Esophagus squamous epithelium (tissue), 4 donors: ENCODE measurements at regions not wholly inside any gene's neighbourhood (a gene's known extent, or its start where the extent isn't known, plus 50 kb on each side); places are given as distances from the start of the nearest gene placed in this dataset.

Source experiments
- POLR2A ChIP-seq, 4 donors: fragments of 450-650 bp; IDR thresholded peaks; one replicate each; pipeline ENCODE4 v1.6.1; 2017; ENCODE audit warnings: antibody characterized with exemption in 4 of 4, mild to moderate bottlenecking in 4 of 4, moderate library complexity in 3 of 4
- TF ChIP-seq, protein P1 (sequence below), 6 experiments: fragments of 450-650 bp in 4 of 6; fragments of 200-600 bp in 2 of 6; sonication (generic) in 2 of 6; IDR thresholded peaks; one replicate each; pipeline ENCODE4 v1.5.1; 2016 to 2019; ENCODE audit warnings: antibody characterized with exemption in 6 of 6, mild to moderate bottlenecking in 4 of 6, moderate library complexity in 4 of 6

DNA sequence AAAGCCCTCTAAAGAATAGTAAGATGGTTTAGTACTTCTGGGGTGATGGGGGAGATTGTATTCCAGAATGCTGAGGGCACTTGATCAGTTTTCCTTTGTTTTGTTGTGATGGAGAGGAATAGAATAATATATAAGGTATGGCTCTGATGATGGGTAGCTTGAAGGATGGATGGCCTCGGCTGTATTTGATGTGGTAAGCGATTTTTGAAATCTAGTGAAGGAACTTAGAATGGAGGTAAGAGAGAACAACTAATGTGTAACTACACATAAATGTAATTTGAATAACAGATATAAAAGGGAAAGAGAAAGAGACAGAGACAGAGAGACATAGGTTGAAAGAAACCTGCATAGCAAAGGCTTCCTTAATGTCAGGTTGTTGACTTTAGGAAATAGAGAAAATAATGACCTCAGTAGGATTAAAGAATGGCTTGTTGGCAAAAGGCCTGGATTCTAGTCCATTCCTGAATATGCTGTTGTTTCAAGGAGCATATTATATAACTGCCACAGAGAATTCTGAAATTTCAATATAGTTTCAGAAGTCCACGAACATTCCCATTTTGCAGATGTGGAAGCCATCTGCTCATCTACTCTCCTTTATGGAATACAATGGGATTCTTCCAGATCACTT is 58.7 kb downstream of the NIBAN1 start:
- TF ChIP-seq, protein P1, sequence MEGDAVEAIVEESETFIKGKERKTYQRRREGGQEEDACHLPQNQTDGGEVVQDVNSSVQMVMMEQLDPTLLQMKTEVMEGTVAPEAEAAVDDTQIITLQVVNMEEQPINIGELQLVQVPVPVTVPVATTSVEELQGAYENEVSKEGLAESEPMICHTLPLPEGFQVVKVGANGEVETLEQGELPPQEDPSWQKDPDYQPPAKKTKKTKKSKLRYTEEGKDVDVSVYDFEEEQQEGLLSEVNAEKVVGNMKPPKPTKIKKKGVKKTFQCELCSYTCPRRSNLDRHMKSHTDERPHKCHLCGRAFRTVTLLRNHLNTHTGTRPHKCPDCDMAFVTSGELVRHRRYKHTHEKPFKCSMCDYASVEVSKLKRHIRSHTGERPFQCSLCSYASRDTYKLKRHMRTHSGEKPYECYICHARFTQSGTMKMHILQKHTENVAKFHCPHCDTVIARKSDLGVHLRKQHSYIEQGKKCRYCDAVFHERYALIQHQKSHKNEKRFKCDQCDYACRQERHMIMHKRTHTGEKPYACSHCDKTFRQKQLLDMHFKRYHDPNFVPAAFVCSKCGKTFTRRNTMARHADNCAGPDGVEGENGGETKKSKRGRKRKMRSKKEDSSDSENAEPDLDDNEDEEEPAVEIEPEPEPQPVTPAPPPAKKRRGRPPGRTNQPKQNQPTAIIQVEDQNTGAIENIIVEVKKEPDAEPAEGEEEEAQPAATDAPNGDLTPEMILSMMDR (IDR thresholded peaks at IDR 0.05): no peak
- no peak for TF ChIP-seq POLR2A (IDR thresholded peaks at IDR 0.05)
